ENCODE measurements at regions not wholly inside any gene's neighbourhood (a gene's known extent, or its start where the extent isn't known, plus 50 kb on each side); places are given as distances from the start of the nearest gene placed in this dataset.

DNA sequence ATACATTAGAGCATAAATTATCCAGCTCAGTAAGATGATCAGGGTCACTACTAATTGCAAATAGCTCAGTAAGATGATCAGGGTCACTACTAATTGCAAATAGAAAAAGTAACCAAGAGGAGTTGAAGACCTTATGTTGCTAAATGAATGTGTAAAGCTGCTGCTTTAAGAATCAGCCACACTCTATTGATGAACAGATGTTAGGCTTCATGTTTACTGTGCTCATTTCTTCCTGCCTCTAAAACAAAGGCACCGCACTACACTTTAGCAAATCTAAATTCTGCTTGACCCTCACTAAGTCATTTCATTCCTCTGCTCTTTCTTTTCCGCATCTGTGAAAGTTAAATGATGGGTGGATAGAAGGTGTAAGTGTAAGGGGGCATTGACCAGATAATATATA, 92.6 kb upstream of the PLSCR4 start:
- TF ChIP-seq CTCF (IDR thresholded peaks at IDR 0.05), result no peak
- TF ChIP-seq POLR2A (IDR thresholded peaks at IDR 0.05), result no peak
- no peak for DNase-seq
- intact Hi-C loops (cut with DNase I), result no loop called here
- no peak overlapping the region for H3K4me3 ChIP-seq
- ATAC-seq, result no peak
- no peaks in the 10 kb centered on the region for H3K27me3 ChIP-seq
- H3K4me1 ChIP-seq, result no peaks in the 10 kb centered on the region
- H3K9me3 ChIP-seq, result no peaks in the 10 kb centered on the region
- H3K27ac ChIP-seq, result no peak overlapping the region
- H3K36me3 ChIP-seq (replicated peaks in 1 of 2; ENCODE audit: insufficient read depth in 1 of 2, low read depth in 2 of 2), result no peaks in the 10 kb centered on the region
- 34 to 38% methylated on average over 2 of the region's 2 CpGs for WGBS, 2 donors

DNA sequence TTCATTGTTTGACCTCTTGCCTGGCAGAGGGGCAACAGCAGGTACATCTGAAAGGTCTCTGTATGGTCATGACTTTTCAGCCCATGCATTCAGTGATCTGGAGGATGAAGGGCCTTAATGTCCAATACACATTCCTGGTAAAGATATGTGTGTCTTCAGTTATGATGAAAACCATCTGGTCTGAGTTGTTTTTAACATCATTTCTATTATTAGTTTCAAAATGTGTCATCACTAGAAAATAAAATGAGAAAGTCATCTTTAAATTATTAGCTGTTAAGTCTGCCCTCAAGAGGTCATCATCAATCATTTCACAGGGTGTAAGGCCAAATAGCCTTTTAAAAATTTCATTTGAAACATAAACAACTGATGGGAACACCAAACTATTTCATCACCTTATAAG, 92.1 kb upstream of the PLSCR4 start:
- DNase-seq, result no peak
- TF ChIP-seq POLR2A (IDR thresholded peaks at IDR 0.05) (no peak), CTCF (IDR thresholded peaks at IDR 0.05) (no peak)
- intact Hi-C loops (cut with DNase I), result no loop called here

GRCh38 chr3:146339349-146339748, 88.4 kb upstream of the PLSCR4 start:
- Histone ChIP-seq H3K4me3 (no peak overlapping the region), H3K27ac (no peak overlapping the region), H3K4me1 (no peaks in the 10 kb centered on the region), H3K27me3 (no peaks in the 10 kb centered on the region), H3K36me3 (replicated peaks in 1 of 2; ENCODE audit: insufficient read depth in 1 of 2, low read depth in 2 of 2) (no peaks in the 10 kb centered on the region), H3K9me3 (no peaks in the 10 kb centered on the region)
- no peak for ATAC-seq
- WGBS, 2 donors, result 70 to 78% methylated on average over 7 of the region's 7 CpGs
- TF ChIP-seq CTCF (IDR thresholded peaks at IDR 0.05) (no peak), POLR2A (IDR thresholded peaks at IDR 0.05) (no peak)
- DNase-seq, result no peak
- intact Hi-C loops (cut with DNase I), result loop anchor here (10.0 kb wide), 1 partner anchor 245 kb away; no protein-coding TSS in a partner anchor

More for the DNA sequence above, 92.1 kb upstream of the PLSCR4 start:
- no peak overlapping the region for H3K27ac ChIP-seq
- ATAC-seq, result no peak
- H3K27me3 ChIP-seq, result no peaks in the 10 kb centered on the region
- H3K4me3 ChIP-seq, result no peak overlapping the region
- H3K36me3 ChIP-seq (replicated peaks in 1 of 2; ENCODE audit: insufficient read depth in 1 of 2, low read depth in 2 of 2), result no peaks in the 10 kb centered on the region
- H3K9me3 ChIP-seq, result no peaks in the 10 kb centered on the region
- no peaks in the 10 kb centered on the region for H3K4me1 ChIP-seq

DNA sequence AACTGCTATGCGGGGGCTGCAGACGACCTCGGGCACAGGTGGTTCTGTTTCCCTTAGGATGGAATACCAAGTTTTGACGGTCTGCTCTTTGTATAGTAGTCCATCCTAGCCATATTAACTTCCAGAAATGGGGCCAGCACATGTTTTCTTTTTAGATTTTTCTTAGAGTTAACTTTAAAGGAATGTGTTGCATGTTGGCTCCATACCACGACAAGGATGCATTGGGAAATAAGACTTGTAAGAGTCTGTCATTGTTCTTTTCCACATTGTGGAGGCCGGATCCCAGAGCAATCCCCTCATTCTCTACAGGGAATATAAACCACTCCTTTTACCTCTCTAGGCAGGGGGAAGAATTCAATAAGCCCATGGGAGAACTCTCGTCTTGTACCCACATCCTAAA, 87.1 kb upstream of the PLSCR4 start:
- H3K36me3 ChIP-seq (replicated peaks in 1 of 2; ENCODE audit: insufficient read depth in 1 of 2, low read depth in 2 of 2), result no peaks in the 10 kb centered on the region
- H3K9me3 ChIP-seq, result no peaks in the 10 kb centered on the region
- no peak for DNase-seq
- H3K4me3 ChIP-seq, result no peak overlapping the region
- H3K4me1 ChIP-seq, result no peaks in the 10 kb centered on the region
- no peaks in the 10 kb centered on the region for H3K27me3 ChIP-seq
- no peak for ATAC-seq
- 78 to 91% methylated on average over 7 of the region's 7 CpGs for WGBS, 2 donors
- TF ChIP-seq CTCF (IDR thresholded peaks at IDR 0.05) (no peak), POLR2A (IDR thresholded peaks at IDR 0.05) (no peak)
- H3K27ac ChIP-seq, result no peak overlapping the region
- intact Hi-C loops (cut with DNase I), result loop anchor here (10.0 kb wide), 1 partner anchor 247 kb away; no protein-coding TSS in a partner anchor

DNA sequence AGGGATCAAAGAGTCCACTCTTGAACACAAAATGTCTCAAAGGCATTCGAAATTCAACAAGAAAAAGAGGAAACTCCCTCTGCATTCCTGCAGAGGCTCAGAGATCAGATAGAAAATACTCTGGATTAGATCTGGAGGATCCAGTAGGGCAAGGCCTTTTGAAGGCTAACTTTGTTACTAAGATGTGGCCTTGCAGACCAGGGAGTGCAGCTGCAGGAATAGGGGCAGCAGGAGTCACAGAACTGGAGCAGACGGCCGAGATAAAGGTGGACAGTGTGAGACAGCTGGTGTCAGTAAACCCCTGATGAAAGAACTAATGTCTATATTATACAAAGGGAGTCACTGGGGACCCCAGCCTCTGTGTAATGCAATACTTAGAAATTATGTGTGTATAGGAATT, 84.5 kb upstream of the PLSCR4 start:
- Histone ChIP-seq H3K27ac (no peak overlapping the region), H3K9me3 (no peaks in the 10 kb centered on the region), H3K27me3 (no peaks in the 10 kb centered on the region), H3K4me1 (no peaks in the 10 kb centered on the region), H3K36me3 (replicated peaks in 1 of 2; ENCODE audit: insufficient read depth in 1 of 2, low read depth in 2 of 2) (no peaks in the 10 kb centered on the region), H3K4me3 (no peak overlapping the region)
- intact Hi-C loops (cut with DNase I), result loop anchor here (10.0 kb wide), 1 partner anchor 249 kb away; no protein-coding TSS in a partner anchor
- ATAC-seq (no peak), DNase-seq (no peak)
- WGBS, 2 donors, result 79 to 93% methylated on average over 3 of the region's 3 CpGs
- TF ChIP-seq POLR2A (IDR thresholded peaks at IDR 0.05) (no peak), CTCF (IDR thresholded peaks at IDR 0.05) (no peak)
